RWPE2 (cell line): ENCODE measurements at regions not wholly inside any gene's neighbourhood (a gene's known extent, or its start where the extent isn't known, plus 50 kb on each side); places are given as distances from the start of the nearest gene placed in this dataset.

Source experiments
- ATAC-seq: fragments of 200-7000 bp; cut with Tn5 transposase; 3 replicates; pipeline ENCODE4 v1.9.1; 2021; ENCODE audit warnings: low read depth
- DNase-seq: peaks from one replicate; pipeline ENCODE4 v3.0.0-alpha.2; 2020; ENCODE audit warnings: low spot score
- H3K27ac ChIP-seq: fragments of 450-650 bp; 2 replicates; pipeline ENCODE4 v1.5.1; 2017; ENCODE audit warnings: mild to moderate bottlenecking; ENCODE audit not compliant: poor library complexity, severe bottlenecking
- H3K27me3 ChIP-seq: fragments of 250-450 bp; sonication (Bioruptor Pico); 2 replicates; pipeline ENCODE4 v1.5.1; 2021; ENCODE audit warnings: mild to moderate bottlenecking, moderate library complexity; ENCODE audit not compliant: insufficient read depth, poor library complexity, severe bottlenecking
- H3K36me3 ChIP-seq: fragments of 250-450 bp; sonication (Bioruptor Pico); 2 replicates; pipeline ENCODE4 v1.5.1; 2020; ENCODE audit warnings: low read depth, mild to moderate bottlenecking, moderate library complexity
- H3K4me1 ChIP-seq: fragments of 250-450 bp; sonication (Bioruptor Pico); 2 replicates; pipeline ENCODE4 v1.5.1; 2021; ENCODE audit warnings: mild to moderate bottlenecking, moderate library complexity; ENCODE audit not compliant: insufficient read depth, poor library complexity, severe bottlenecking
- H3K4me3 ChIP-seq: fragments of 250-450 bp; sonication (Bioruptor Pico); 2 replicates; pipeline ENCODE4 v1.5.1; 2021; ENCODE audit warnings: mild to moderate bottlenecking, moderate library complexity; ENCODE audit not compliant: severe bottlenecking
- H3K9me3 ChIP-seq: fragments of 250-450 bp; sonication (Bioruptor Pico); 2 replicates; pipeline ENCODE4 v1.5.1; 2021; ENCODE audit warnings: mild to moderate bottlenecking, moderate library complexity; ENCODE audit not compliant: severe bottlenecking
- TF ChIP-seq, protein P1 (sequence below): fragments of 450-650 bp; IDR thresholded peaks from one replicate; pipeline ENCODE4 v1.5.1; 2017; ENCODE audit warnings: mild to moderate bottlenecking, moderate library complexity; ENCODE audit not compliant: poor library complexity, severe bottlenecking

DNA sequence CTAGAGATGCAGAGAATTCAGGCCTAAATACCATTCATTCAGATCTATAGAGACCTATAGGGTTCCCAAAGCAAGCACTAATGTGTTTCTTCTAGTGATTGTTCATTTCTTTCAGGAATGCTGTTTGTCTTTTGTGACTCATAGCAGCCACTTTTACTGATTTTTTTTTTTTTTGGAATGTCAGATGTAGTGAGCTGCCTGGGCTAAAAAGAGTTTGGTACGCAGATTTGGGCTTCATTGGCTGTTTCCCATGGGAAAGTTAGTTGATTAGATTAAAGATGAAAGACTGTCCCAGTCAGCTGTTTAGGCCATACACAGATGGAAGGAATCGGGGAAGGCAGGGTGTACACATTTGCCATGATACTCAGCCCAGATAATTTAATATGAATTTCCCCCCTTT is 87.6 kb downstream of the CDC42EP3 start:
- TF ChIP-seq, protein P1, sequence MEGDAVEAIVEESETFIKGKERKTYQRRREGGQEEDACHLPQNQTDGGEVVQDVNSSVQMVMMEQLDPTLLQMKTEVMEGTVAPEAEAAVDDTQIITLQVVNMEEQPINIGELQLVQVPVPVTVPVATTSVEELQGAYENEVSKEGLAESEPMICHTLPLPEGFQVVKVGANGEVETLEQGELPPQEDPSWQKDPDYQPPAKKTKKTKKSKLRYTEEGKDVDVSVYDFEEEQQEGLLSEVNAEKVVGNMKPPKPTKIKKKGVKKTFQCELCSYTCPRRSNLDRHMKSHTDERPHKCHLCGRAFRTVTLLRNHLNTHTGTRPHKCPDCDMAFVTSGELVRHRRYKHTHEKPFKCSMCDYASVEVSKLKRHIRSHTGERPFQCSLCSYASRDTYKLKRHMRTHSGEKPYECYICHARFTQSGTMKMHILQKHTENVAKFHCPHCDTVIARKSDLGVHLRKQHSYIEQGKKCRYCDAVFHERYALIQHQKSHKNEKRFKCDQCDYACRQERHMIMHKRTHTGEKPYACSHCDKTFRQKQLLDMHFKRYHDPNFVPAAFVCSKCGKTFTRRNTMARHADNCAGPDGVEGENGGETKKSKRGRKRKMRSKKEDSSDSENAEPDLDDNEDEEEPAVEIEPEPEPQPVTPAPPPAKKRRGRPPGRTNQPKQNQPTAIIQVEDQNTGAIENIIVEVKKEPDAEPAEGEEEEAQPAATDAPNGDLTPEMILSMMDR: no peak
- Histone ChIP-seq H3K9me3 (no peaks in the 10 kb centered on the region), H3K36me3 (no peaks in the 10 kb centered on the region), H3K27ac (peak overlapping the region; percentile 95), H3K4me1 (peaks cover 62% of the 10 kb centered on the region), H3K27me3 (no peaks in the 10 kb centered on the region), H3K4me3 (no peak overlapping the region)
- ATAC-seq: peak; percentile 47
- no peak for DNase-seq

DNA sequence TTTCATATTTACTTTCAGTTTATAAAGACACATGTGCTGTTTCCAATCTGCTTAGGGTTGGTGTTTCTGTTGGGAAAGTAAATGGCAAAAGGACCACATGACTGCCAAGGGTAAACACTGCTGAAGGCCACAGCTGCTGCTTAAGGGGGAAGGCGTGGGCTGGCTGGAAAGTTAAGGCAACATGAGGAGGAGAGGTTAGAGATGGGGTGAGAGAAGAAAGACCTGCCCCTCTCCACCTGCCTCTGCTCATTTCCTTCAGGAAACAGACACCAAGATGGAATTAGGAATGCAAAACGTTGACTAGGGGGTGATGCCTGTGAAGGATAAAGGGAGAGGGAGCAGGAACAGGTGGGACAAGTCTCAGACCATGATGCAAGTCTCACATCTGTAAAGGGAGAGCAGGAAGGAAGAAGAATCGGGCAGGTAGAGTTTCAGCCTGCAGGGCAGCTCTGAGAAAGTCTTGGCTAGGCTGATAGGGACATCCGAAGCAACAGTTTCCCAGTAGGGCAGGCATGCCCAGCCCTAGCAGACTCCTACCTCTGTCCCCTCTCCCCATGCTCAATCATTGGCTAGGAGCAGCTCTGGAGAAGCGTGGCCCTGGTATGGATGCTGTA is 86.0 kb downstream of the CDC42EP3 start:
- no peaks in the 10 kb centered on the region for H3K36me3 ChIP-seq
- H3K4me3 ChIP-seq: no peak overlapping the region
- peak overlapping the region; percentile 95 for H3K27ac ChIP-seq
- H3K9me3 ChIP-seq: no peaks in the 10 kb centered on the region
- ATAC-seq (no peak), DNase-seq (no peak)
- peaks cover 77% of the 10 kb centered on the region for H3K4me1 ChIP-seq
- TF ChIP-seq, protein P1: no peak
- H3K27me3 ChIP-seq: no peaks in the 10 kb centered on the region

DNA sequence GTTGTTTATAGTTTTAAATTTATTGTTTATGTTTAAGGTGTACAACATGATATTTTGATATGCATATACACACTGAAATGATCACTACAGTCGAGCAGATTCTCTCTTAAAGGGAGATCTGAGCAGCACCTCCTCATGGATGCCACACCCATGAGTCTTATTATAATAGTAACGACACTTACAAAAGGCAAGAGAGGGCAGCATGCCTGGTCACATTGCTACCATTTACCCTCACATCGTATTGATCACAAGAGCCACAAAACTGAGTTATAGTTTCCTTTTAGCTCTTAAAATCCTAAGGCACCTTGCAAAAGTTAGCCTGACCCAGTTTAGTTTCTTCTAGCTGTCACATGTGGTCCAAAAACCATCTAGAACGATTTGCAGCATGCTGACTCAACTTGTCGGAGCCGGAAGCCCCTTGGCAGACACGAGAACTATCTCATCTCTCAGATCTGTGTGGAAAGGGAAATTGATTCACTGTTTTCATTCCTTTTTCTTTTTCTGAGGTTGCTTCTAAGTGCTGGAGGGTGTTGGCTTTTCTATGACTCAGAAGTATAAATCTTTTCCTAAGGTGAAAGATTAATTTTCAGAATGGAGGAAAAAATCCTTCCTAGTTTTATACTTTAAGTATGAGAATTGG is 85.3 kb downstream of the CDC42EP3 start:
- ATAC-seq (peak; percentile 84), DNase-seq (peak; percentile 79)
- peak overlapping the region; percentile 95 for H3K27ac ChIP-seq
- no peak overlapping the region for H3K4me3 ChIP-seq
- no peaks in the 10 kb centered on the region for H3K27me3 ChIP-seq
- H3K4me1 ChIP-seq: peaks cover 79% of the 10 kb centered on the region
- no peaks in the 10 kb centered on the region for H3K9me3 ChIP-seq
- H3K36me3 ChIP-seq: no peaks in the 10 kb centered on the region
- TF ChIP-seq, protein P1: no peak

DNA sequence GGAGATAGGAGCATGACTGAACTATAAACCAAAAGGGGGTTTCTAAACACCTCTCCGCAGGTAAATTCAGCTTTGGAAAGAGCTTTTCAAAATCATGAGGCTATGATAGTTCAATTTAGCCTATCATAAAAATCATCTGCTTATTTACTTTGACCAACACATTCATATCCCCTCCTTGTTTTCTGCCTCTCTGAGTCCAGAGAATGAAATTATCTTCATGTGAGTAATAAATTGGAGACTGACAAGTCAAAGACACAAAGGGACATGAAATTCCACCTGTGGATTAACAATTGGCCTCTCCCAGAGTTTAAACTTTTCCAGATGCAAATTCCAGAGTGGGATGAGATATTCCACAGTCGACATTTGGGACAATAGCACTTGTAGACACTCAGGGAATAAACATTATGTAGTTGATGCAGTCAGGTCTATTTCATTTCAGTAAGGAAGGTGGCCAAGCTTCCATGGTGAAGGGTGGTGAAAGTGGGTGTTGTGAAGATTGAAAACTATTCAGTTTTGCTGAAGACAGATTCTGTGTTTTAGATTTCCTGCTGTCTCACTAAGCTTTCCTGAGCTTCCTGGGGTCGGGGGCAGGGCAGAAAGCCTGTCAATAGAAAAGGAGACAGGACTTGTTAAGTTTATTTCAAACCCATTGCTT is 84.7 kb downstream of the CDC42EP3 start:
- DNase-seq: no peak
- no peaks in the 10 kb centered on the region for H3K9me3 ChIP-seq
- no peaks in the 10 kb centered on the region for H3K36me3 ChIP-seq
- ATAC-seq: peak; percentile 41
- no peaks in the 10 kb centered on the region for H3K27me3 ChIP-seq
- TF ChIP-seq, protein P1: no peak
- H3K27ac ChIP-seq: peak overlapping the region; percentile 95
- H3K4me1 ChIP-seq: peaks cover 79% of the 10 kb centered on the region
- no peak overlapping the region for H3K4me3 ChIP-seq
